Fibroblast of lung (primary cell): ENCODE measurements at regions not wholly inside any gene's neighbourhood (a gene's known extent, or its start where the extent isn't known, plus 50 kb on each side); places are given as distances from the start of the nearest gene placed in this dataset.

Experiments used
- EZH2 ChIP-seq: IDR thresholded peaks from 2 replicates; pipeline ENCODE4 v1.5.1; 2012; ENCODE audit warnings: low read length, control low read depth, mild to moderate bottlenecking; ENCODE audit errors: missing control alignments
- TF ChIP-seq, protein P1 (sequence below), 2 donors: IDR thresholded peaks in 1 of 2; conservative IDR thresholded peaks in 1 of 2; 1 replicate in 1 of 2; 2 replicates in 1 of 2; pipeline ENCODE4 v1.5.1; 2011 to 2012; ENCODE audit warnings: low read length in 2 of 2, control low read depth in 1 of 2, inconsistent platforms in 1 of 2, low read depth in 1 of 2, mild to moderate bottlenecking in 1 of 2

DNA sequence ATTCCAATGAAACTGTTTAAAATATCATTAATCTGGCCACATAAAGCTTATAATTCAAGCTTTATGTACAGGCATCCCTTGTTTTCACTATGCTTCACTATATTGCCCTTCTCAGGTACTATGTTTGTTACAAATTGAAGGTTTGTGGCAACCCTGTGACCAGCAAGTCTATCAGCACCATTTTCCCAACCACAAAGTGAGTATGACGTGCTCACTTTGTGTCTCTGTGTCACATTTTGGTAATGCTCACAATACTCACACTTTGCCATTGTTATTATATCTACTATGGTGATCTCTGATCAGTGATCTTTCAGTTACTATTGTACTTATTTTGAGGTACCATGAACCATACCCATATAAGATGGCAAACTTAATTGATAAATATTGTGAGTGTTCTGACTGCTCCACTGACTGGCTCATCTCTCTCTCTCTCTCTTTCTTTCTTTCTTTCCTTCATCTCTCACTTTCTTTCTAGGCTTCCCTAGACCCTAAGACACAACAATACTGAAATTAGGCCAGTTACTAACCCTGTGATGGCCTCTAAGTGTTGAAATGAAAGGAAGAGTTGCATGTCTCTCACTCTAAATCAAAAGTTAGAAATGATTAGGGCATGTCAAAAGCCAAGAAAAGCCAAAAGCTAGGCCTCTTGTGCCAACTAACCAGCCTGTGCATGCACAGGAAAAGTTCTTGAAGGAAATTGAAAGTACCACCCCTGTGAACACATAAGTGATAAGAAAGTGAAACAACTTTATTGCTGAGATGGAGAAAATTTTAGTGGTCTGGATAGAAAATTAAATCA is 227.9 kb downstream of the BCAS1 start:
- TF ChIP-seq, protein P1, sequence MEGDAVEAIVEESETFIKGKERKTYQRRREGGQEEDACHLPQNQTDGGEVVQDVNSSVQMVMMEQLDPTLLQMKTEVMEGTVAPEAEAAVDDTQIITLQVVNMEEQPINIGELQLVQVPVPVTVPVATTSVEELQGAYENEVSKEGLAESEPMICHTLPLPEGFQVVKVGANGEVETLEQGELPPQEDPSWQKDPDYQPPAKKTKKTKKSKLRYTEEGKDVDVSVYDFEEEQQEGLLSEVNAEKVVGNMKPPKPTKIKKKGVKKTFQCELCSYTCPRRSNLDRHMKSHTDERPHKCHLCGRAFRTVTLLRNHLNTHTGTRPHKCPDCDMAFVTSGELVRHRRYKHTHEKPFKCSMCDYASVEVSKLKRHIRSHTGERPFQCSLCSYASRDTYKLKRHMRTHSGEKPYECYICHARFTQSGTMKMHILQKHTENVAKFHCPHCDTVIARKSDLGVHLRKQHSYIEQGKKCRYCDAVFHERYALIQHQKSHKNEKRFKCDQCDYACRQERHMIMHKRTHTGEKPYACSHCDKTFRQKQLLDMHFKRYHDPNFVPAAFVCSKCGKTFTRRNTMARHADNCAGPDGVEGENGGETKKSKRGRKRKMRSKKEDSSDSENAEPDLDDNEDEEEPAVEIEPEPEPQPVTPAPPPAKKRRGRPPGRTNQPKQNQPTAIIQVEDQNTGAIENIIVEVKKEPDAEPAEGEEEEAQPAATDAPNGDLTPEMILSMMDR (conservative IDR thresholded peaks at IDR 0.05 in 1 of 2, IDR thresholded peaks at IDR 0.05 in 1 of 2; ENCODE audit: low read depth in 1 of 2, low read length in 2 of 2) = no peak
- no peak for TF ChIP-seq EZH2
